ENCODE measurements at regions not wholly inside any gene's neighbourhood (a gene's known extent, or its start where the extent isn't known, plus 50 kb on each side); places are given as distances from the start of the nearest gene placed in this dataset.

DNA sequence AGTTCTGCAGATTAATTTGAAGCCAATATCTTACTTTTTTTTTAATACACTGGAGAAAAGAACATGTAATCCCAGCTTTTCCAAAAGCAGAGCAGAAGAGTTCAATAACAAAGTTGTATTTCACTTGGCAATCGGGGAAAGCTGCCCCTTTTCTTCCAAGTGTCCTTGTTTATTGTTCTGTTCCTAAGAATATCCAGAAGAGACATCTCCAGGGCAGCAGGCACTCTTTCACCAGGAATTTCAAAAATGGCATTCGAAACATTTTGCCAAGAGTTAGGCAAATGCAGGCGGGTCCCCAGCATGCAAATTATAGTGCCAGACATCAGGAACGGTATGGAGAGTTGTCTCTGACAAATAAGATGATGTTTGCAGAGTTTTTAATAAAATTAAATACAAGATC lies 494.5 kb downstream of the BCOR start:
- TF ChIP-seq, protein P1, sequence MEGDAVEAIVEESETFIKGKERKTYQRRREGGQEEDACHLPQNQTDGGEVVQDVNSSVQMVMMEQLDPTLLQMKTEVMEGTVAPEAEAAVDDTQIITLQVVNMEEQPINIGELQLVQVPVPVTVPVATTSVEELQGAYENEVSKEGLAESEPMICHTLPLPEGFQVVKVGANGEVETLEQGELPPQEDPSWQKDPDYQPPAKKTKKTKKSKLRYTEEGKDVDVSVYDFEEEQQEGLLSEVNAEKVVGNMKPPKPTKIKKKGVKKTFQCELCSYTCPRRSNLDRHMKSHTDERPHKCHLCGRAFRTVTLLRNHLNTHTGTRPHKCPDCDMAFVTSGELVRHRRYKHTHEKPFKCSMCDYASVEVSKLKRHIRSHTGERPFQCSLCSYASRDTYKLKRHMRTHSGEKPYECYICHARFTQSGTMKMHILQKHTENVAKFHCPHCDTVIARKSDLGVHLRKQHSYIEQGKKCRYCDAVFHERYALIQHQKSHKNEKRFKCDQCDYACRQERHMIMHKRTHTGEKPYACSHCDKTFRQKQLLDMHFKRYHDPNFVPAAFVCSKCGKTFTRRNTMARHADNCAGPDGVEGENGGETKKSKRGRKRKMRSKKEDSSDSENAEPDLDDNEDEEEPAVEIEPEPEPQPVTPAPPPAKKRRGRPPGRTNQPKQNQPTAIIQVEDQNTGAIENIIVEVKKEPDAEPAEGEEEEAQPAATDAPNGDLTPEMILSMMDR (IDR thresholded peaks at IDR 0.05; ENCODE audit: low read depth, low read length): no peak
- TF ChIP-seq EZH2phosphoT487 (IDR thresholded peaks at IDR 0.05; ENCODE audit: low read depth): no peak

Measured in OCI-LY3 (cell line).